Jurkat, Clone E6-1 (cell line): ENCODE measurements at regions not wholly inside any gene's neighbourhood (a gene's known extent, or its start where the extent isn't known, plus 50 kb on each side); places are given as distances from the start of the nearest gene placed in this dataset.
"Not testable (repeated sequence)": the region's sequence is repeated elsewhere in the genome, so short reads cannot be mapped to it uniquely, and the experiment has no call there.

ENCODE experiments used
- DNase-seq: peaks from one replicate; pipeline ENCODE4 v3.0.0-alpha.2; 2011; ENCODE audit warnings: low read depth, low spot score
- H3K4me3 ChIP-seq: 2 replicates; pipeline ENCODE4 v1.5.1; 2011; ENCODE audit warnings: mild to moderate bottlenecking, low read length, control low read depth, moderate library complexity

- no peak overlapping the region for H3K4me3 ChIP-seq
- DNase-seq: no peak
These were observed 126.6 kb downstream of the SLC24A2 start for GRCh38 chr9:19662213-19662612.

DNA sequence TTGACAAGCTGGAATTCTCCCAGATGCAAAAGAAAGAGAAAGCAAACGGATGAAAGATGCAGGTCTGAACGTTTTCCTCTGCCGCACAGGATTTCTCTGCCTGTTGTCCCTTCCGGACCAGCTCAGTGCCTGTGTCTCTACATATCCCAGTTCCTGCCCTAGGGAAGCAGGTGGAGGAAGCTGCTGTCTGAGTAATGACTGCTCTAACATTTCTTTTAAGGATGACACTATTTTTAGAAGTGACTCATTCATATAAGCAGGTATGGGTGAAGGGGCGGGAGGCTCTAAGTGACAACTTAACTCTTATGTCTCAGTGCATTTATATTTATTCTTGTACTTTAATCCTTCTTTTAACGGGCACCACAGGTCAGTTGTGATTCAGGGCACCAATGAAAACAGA, 128.8 kb downstream of the SLC24A2 start:
- H3K4me3 ChIP-seq: no peak overlapping the region
- DNase-seq: no peak

DNA sequence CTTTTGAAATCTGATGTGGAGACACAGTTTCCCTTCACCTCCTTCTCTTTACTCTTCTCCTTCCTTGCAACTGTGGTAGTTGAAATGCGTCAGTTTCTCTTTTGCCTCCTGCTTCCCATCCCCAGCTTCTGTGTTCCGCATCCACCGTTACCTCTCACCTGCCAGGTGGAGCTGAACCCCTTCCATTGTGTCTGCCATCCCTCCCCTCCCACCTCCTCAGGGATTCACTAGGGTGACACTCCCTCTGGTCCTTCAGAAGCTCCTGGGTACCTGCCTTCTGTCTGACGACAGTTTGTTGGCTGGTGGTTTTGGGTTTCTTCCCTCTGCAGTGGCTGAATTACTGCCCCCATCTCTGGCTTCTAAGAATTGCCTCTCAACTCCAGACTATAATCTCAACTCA, 132.1 kb downstream of the SLC24A2 start:
- H3K4me3 ChIP-seq: no peak overlapping the region

GRCh38 chr9:19651681-19652080, 137.2 kb downstream of the SLC24A2 start:
- no peak for DNase-seq
- no peak overlapping the region for H3K4me3 ChIP-seq

More for the DNA sequence above, 132.1 kb downstream of the SLC24A2 start:
- no peak for DNase-seq

DNA sequence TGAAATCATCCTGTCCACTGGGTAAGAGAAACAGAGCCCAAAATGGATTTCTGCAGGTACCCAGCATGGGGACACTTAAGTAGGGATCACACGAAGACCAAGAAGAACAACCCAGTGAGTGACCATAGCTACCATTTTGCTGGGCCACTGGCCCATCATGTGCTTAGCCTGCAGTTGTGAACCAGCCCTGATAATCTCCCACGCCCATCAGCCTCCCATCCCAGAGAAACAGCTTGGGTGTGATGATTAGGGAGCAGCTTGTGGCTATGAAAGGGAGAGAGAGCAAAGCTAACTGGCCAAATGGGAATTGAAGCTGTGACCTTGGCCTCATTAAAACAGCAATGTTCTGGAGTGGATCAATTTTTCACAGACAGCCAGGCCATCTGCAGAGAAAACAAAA, 138.5 kb downstream of the SLC24A2 start:
- DNase-seq: no peak
- no peak overlapping the region for H3K4me3 ChIP-seq

- H3K4me3 ChIP-seq: no peak overlapping the region
- no peak for DNase-seq
These were observed 139.3 kb downstream of the SLC24A2 start for GRCh38 chr9:19649336-19650041.

DNA sequence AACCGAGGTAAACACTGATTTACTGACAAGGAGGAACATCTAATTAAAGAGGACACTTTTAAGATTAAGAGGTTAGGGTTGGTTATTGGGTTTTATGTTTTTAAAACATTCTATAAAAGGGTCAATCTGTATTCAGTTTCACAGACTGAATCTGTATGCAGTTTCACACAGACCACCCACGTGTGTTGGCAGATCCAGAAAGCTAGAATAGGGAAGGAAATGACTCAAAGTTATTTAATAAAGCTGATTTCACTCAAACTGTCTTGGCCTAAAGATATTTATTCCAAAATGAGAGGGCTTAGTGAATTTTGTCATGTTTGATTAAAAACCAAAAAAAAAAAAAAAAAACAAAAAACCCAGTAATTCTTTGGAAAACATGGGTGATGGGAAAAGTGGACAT, 140.2 kb downstream of the SLC24A2 start:
- DNase-seq: no peak

DNA sequence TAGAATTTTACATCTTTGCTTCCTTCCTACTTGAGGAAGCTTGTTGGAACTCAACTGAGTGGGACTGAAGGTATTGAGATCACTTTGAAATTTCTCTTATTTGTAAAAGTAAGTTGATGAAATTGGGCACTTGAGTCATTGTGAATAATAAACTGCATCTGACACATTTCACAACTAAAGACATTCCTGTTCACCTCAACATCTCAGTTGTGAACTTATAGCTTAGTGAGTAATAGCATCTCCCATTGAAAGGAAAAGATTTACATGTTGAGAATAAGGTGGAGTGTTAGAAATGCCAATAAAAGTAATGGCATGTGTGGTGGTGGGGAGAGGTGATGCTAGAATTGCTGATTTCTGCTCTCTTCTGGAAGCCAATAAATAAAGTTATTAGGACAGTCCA, 145.0 kb downstream of the SLC24A2 start:
- no peak overlapping the region for H3K4me3 ChIP-seq
- DNase-seq: no peak

More for the DNA sequence above, 140.2 kb downstream of the SLC24A2 start:
- H3K4me3 ChIP-seq: no peak overlapping the region

DNA sequence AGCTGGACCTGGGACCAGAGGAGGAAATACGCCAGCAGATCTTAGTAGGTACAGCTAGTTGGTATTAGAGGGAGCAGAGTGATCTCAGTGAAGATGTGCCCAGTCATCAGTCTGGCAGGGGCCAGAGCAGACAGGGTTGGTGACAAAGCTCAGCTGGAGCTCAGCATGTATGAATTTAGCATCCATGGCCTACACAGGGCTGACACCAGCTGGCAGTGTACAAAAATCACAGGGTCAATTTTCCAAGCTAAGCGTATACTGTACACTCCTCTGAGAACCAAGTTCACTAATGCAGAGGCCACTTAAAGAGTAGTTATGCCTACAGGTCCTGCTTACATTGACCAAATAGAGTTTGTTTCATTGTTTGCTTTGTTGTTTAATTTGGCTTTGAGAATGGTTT, 146.6 kb downstream of the SLC24A2 start:
- DNase-seq: no peak
- H3K4me3 ChIP-seq: no peak overlapping the region

GRCh38 chr9:19641046-19641445, 147.8 kb downstream of the SLC24A2 start:
- H3K4me3 ChIP-seq: no peak overlapping the region
- peak; percentile 1 for DNase-seq

GRCh38 chr9:19640014-19640413, 148.8 kb downstream of the SLC24A2 start:
- no peak overlapping the region for H3K4me3 ChIP-seq
- no peak for DNase-seq

DNA sequence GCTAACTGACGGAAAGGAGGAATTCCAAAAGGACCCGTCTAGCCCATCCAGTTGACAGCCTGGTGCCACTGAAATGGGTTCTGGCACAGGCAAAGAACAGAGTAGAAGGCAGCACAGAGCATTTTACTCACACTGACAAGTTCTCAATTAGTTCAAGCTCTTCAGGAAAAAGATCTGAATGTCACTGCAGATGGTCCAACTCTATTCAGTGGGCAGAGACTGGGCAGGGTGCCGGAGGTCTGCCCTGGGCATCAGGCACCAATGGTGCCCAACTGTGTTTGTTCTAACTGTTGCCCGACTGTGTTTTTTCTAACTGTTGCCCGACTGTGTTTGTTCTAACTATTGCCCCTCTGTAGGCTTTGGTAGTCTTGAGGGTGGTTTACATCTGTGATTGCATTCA, 151.8 kb downstream of the SLC24A2 start:
- H3K4me3 ChIP-seq: no peak overlapping the region
- no peak for DNase-seq

DNA sequence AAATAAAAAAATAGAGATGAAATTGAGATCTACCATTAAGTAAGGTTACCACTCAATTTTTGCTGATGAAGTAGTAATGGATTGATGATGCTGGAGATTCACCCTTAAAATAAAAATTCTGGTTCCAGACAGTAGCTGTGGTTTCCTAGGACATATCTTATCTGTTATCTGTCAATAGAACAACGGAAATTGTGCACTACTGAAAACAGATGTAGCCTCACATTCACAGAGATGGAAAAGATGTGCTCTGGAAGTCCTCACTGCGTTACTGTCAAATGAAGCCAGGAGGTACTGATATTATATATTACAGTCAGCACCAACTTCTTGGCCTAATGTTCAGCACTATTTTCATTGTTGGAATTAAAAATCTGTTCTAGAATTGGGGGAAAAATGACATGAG, 154.0 kb downstream of the SLC24A2 start:
- no peak for DNase-seq

GRCh38 chr9:19631181-19631580, 157.7 kb downstream of the SLC24A2 start:
- no peak overlapping the region for H3K4me3 ChIP-seq
- no peak for DNase-seq

More for the DNA sequence above, 154.0 kb downstream of the SLC24A2 start:
- no peak overlapping the region for H3K4me3 ChIP-seq

DNA sequence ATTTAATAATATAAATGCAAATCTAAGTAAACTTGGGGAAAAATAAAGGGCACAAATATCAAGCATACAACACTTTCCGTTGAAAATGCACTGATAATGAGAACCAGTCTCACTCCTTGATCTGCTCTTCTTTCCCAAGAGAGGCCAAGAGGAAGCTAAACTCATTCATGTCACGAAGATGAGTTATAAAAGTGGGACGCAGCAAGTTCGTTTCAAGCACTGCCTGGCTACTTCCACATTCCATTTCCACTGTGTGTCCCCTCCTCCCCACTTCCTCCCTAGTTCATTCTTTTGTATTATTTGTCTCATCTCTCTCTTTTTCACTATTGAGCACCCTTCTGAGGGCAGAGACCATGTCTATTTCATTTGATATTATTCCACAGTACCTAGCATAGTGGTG, 158.1 kb downstream of the SLC24A2 start:
- no peak for DNase-seq
- no peak overlapping the region for H3K4me3 ChIP-seq

DNA sequence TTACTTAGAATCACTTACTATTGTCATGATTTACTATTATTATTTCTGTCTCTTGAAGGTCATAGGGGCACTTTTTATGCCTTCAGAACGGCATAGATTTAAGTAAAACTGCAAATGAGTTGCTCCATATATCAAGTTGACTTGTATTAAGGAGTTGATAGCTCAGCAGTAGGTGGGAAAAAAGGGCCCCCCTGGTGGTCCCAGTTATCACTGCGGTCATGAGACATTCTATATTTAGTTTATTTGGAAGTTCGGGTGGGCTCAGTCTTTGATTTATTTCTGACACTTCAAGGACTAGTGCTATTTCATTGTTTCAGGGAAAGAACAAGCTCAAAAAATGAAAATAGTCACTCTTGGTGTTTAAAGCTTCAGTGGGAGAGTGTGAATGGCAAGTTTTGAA, 159.3 kb downstream of the SLC24A2 start:
- DNase-seq: peak; percentile 3
- H3K4me3 ChIP-seq: no peak overlapping the region

DNA sequence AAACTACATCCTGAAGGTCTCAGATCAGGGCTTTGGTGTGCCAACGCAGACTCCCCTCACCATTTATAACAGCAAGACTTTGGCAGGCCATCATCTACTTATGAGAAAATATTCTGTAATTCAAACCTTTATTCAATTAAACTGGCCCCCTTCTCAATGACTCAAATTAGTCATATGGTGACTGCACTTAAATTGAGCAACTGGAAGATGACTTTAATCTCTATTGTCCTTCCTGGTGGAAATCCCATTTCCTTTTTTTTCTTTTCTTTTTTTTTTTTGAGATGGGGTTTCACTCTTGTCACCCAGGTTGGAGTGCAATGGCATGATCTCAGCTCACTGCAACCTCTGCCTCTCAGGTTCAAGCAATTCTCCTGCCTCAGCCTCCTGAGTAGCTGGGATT, 163.4 kb downstream of the SLC24A2 start:
- DNase-seq: not testable (repeated sequence)

GRCh38 chr9:19624519-19624918, 164.3 kb downstream of the SLC24A2 start:
- H3K4me3 ChIP-seq: no peak overlapping the region
- no peak for DNase-seq

More for the DNA sequence above, 163.4 kb downstream of the SLC24A2 start:
- H3K4me3 ChIP-seq: not testable (repeated sequence)

DNA sequence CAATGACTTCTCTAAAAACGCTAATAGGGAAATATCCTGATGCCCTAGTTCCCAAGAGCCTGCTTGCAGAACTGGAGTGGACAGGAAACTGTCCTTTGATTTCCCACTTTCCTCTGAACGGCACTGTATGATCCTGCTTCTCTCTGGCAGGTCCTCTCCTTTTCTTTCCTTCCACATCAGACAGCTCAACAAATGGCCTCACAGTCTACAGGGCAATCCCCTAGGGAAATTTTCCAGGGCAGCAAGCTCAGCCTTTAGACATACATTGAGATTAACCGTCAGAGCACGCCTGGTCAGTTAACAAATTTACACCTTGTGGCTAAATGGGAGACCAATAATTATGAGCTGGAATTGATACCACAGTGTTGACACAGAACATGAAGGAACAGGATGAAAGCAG, 164.9 kb downstream of the SLC24A2 start:
- H3K4me3 ChIP-seq: no peak overlapping the region
- DNase-seq: no peak

DNA sequence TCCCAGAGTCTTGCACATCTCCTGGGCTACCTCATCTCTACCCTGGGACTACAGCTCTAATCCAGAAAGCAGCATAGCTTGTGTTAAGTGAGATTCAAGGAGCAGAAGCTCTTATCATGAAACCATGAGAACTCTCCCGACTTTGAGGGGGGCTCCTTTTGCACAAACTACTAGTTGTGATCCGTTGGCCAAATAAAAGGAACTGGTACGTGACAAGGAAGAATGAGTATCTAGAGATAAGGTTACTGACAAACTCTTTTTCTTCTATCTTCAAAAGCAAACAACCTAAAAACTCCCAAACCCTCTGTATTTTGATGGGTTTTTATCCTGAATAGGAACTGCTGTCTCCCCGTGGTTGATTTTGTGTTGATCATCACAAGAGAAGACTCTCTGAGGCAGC, 168.5 kb downstream of the SLC24A2 start:
- DNase-seq: no peak
- H3K4me3 ChIP-seq: no peak overlapping the region

- no peak for DNase-seq
- H3K4me3 ChIP-seq: no peak overlapping the region
These were observed 169.6 kb downstream of the SLC24A2 start for GRCh38 chr9:19619221-19619620.
